Common myeloid progenitor, CD34-positive (primary cell): ENCODE measurements at regions not wholly inside any gene's neighbourhood (a gene's known extent, or its start where the extent isn't known, plus 50 kb on each side); places are given as distances from the start of the nearest gene placed in this dataset.

Experiments used
- CTCF ChIA-PET: fragments of 350-600 bp; sonication (Branson Sonifier 250); formaldehyde crosslinking; loops from one replicate; lab custom pipeline; 2021; ENCODE audit warnings: antibody characterized with exemption; lab: Charles Lee
- POLR2A ChIA-PET: fragments of 350-600 bp; sonication (Branson Sonifier 250); formaldehyde crosslinking; loops from one replicate; lab custom pipeline; 2021; ENCODE audit warnings: antibody characterized with exemption; lab: Charles Lee
- DNase-seq, 3 donors: peaks; one replicate each; pipeline versions ENCODE4 v3.0.0 to v3.0.0-alpha.2; 2013
- H3K27ac ChIP-seq, 2 experiments: 1 replicate in 1 of 2; 2 replicates in 1 of 2; pipeline ENCODE4 v1.7.0; 2013; ENCODE audit warnings: inconsistent platforms in 2 of 2, low read length in 2 of 2, mild to moderate bottlenecking in 2 of 2, low read depth in 1 of 2, moderate library complexity in 1 of 2; ENCODE audit not compliant: severe bottlenecking in 2 of 2, insufficient read depth in 1 of 2, poor library complexity in 1 of 2
- H3K27me3 ChIP-seq, 5 experiments: replicated peaks in 2 of 5; 1 replicate in 3 of 5; 2 replicates in 2 of 5; pipeline versions ENCODE4 v1.6.1 to v1.7.0; 2013; ENCODE audit warnings: low read length in 4 of 5, mild to moderate bottlenecking in 2 of 5, moderate library complexity in 2 of 5, inconsistent platforms in 1 of 5; ENCODE audit not compliant: insufficient read depth in 5 of 5, control insufficient read depth in 4 of 5
- H3K36me3 ChIP-seq, 4 experiments: 1 replicate in 2 of 4; 2 replicates in 2 of 4; pipeline versions ENCODE4 v1.6.1 to v1.7.0; 2013; ENCODE audit warnings: low read length in 3 of 4, control low read depth in 1 of 4, mild to moderate bottlenecking in 1 of 4; ENCODE audit not compliant: control insufficient read depth in 4 of 4, insufficient read depth in 4 of 4
- H3K4me1 ChIP-seq, 4 experiments: 1 replicate in 3 of 4; 2 replicates in 1 of 4; pipeline versions ENCODE4 v1.6.1 to v1.7.1; 2013; ENCODE audit warnings: low read length in 3 of 4, mild to moderate bottlenecking in 3 of 4, control low read depth in 1 of 4, inconsistent platforms in 1 of 4, moderate library complexity in 1 of 4; ENCODE audit not compliant: control insufficient read depth in 4 of 4, insufficient read depth in 4 of 4; ENCODE audit errors: control extremely low read depth in 1 of 4
- H3K4me3 ChIP-seq, 7 experiments: 1 replicate in 4 of 7; 2 replicates in 3 of 7; pipeline versions ENCODE4 v1.5.1 to v1.7.0; 2013; ENCODE audit warnings: mild to moderate bottlenecking in 7 of 7, low read length in 6 of 7, moderate library complexity in 6 of 7, inconsistent platforms in 2 of 7, low read depth in 2 of 7, control low read depth in 1 of 7; ENCODE audit not compliant: insufficient read depth in 4 of 7, control insufficient read depth in 1 of 7; ENCODE audit errors: extremely low read depth in 1 of 7
- H3K9me3 ChIP-seq, 5 experiments: 1 replicate in 4 of 5; 2 replicates in 1 of 5; pipeline versions ENCODE4 v1.6.1 to v1.7.1; 2013; ENCODE audit warnings: low read length in 4 of 5, mild to moderate bottlenecking in 2 of 5, inconsistent platforms in 1 of 5, low read depth in 1 of 5, moderate library complexity in 1 of 5; ENCODE audit not compliant: control insufficient read depth in 4 of 5, insufficient read depth in 2 of 5; ENCODE audit errors: control extremely low read depth in 1 of 5
- WGBS: methylation state at CpG from one replicate; pipeline ENCODE4 v1.1.5; 2013; ENCODE audit not compliant: insufficient coverage; 5-methylcytosine and 5-hydroxymethylcytosine counted together

DNA sequence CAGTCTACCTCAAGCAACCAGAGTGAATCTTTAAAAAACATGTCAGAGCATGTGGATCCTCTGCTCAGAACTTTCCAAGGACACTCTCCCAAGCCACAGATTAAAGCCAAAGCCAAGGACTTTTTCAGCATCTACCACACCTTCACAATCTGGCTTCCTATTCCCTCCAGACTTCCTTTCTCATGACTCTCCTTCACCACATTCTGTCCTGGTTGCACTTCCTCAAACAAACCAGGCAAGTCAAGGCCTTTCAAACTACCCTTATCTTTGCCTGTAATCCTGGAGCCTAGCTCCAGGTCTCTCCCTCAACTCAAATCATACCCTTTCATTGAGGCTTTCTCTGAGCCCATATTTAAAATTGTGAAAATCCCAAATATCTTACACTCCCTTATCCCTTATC, 191.6 kb upstream of the GALNTL6 start:
- DNase-seq = peak; percentile 37 to 79 (median 68)
- H3K27me3 ChIP-seq = no peaks in the 10 kb centered on the region
- H3K4me1 ChIP-seq = peaks cover 0 to 11% (median 4%) of the 10 kb centered on the region in 4 experiments
- no peaks in the 10 kb centered on the region for H3K36me3 ChIP-seq
- CTCF ChIA-PET = interaction anchor here (1.4 kb wide), 1 partner anchor 21 kb away, joined by 4 read pairs; no protein-coding TSS in a partner anchor
- no peak overlapping the region for H3K4me3 ChIP-seq
- no peak overlapping the region for H3K27ac ChIP-seq
- H3K9me3 ChIP-seq = no peaks in the 10 kb centered on the region
- POLR2A ChIA-PET = no interaction called here

DNA sequence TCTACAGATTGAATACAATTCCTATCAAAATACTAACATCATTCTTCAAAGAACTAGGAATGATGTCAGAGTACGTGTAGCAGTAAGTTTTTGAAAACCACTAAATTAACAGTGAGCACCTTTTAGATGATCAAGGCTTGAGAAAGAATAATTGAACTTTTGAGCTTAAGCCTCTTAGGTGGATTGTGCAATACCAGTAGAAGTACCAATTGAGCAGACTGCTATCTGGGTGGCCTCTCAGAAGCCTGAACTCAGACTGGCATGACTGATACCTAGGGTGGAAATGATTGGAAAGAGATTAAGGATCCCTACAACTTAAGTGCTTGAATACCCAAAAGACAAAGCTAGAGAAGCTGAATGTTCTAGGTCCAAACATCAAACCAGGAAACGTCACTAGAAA, 200.3 kb upstream of the GALNTL6 start:
- Histone ChIP-seq H3K9me3 (no peaks in the 10 kb centered on the region), H3K27me3 (no peaks in the 10 kb centered on the region), H3K4me1 (no peaks in the 10 kb centered on the region), H3K4me3 (no peak overlapping the region), H3K36me3 (no peaks in the 10 kb centered on the region), H3K27ac (no peak overlapping the region)
- CTCF ChIA-PET = no interaction called here
- POLR2A ChIA-PET = no interaction called here
- WGBS = 100% methylated on average over 2 of the region's 2 CpGs
- DNase-seq = no peak

DNA sequence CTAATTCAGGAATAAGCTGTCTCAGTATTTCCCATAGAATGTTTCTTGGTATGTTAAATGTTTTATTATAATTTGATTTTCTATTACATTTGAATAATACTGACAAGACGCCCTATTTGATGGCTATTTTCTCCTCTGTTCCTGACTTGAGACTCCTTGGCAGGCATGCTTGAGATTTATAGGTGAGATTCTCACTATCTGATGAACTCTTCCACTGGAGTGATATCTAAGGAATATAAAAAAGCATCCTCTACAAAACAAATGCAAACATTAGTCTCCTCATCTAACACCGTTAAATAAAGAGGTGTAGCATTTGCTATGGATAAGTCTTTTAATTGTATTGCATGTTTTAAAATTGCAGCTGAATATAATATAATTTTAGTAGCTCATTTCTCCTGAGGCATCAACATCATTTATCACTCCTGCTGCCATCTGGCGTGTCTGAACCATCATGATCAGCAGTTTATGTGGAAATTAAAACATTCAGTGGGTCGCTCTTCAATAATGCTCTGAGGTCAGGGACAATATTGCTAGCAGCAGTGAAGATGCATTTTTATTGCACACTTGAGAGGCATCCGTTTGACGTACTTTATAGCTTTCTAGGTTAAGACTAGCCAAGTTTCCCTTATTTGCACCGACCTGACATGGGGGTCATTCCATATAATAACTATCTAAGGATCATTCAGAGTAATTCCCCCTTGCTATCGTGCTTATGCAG, 210.4 kb upstream of the GALNTL6 start:
- Histone ChIP-seq H3K4me1 (no peaks in the 10 kb centered on the region), H3K36me3 (no peaks in the 10 kb centered on the region), H3K27me3 (no peaks in the 10 kb centered on the region), H3K27ac (no peak overlapping the region), H3K4me3 (no peak overlapping the region), H3K9me3 (peaks cover 0 to 3% (median 0%) of the 10 kb centered on the region in 5 experiments)
- POLR2A ChIA-PET = no interaction called here
- no peak for DNase-seq
- CTCF ChIA-PET = no interaction called here
- WGBS = 92% methylated on average over 5 of the region's 8 CpGs

DNA sequence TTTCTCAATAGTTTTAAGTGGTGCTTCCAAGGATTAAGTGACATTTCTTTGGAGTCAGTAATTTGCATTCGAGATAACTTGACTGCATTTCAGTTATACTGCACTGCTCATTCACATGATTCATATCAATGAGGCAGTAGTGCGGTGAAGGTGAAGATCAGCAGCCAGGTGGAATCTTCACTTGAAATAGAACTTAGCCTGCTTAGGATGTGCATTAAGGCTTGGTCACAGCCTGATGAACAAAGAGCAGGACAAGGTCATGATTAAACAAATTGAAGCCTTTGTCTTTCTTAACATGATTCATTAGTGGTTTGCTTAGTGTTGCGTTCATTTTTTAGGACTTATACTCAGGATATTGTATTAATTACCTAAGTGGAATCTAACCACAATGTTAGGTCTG, 212.1 kb upstream of the GALNTL6 start:
- WGBS = 100% methylated on average over 1 of the region's 3 CpGs
- Histone ChIP-seq H3K27ac (no peak overlapping the region), H3K9me3 (peaks cover 0 to 3% (median 0%) of the 10 kb centered on the region in 5 experiments), H3K27me3 (no peaks in the 10 kb centered on the region), H3K4me3 (no peak overlapping the region), H3K36me3 (no peaks in the 10 kb centered on the region), H3K4me1 (no peaks in the 10 kb centered on the region)
- POLR2A ChIA-PET = no interaction called here
- CTCF ChIA-PET = no interaction called here
- no peak for DNase-seq

DNA sequence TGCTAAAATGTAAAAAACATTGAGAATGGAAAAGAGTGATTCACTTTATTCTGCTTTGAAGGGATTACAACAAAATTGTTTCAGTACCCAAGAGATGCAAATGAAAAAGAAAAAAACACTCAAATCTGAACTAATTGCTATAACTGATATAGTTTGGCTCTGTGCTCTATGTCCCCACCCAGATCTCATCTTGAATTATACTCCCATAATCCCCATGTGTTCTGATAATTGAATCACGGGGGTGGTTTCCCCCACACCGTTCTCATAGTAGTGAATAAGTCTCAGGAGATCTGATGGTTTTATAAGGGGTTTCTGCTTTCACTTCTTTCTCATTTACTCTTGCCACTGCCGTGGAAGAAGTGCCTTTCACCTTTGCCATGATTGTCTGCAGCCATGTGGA, 213.6 kb upstream of the GALNTL6 start:
- Histone ChIP-seq H3K4me1 (no peaks in the 10 kb centered on the region), H3K27ac (no peak overlapping the region), H3K36me3 (no peaks in the 10 kb centered on the region), H3K4me3 (no peak overlapping the region), H3K9me3 (peaks cover 0 to 3% (median 0%) of the 10 kb centered on the region in 5 experiments), H3K27me3 (no peaks in the 10 kb centered on the region)
- ChIA-PET POLR2A (no interaction called here), CTCF (no interaction called here)
- no peak for DNase-seq
- WGBS = no CpG with 5 or more reads among the region's 3 CpGs

DNA sequence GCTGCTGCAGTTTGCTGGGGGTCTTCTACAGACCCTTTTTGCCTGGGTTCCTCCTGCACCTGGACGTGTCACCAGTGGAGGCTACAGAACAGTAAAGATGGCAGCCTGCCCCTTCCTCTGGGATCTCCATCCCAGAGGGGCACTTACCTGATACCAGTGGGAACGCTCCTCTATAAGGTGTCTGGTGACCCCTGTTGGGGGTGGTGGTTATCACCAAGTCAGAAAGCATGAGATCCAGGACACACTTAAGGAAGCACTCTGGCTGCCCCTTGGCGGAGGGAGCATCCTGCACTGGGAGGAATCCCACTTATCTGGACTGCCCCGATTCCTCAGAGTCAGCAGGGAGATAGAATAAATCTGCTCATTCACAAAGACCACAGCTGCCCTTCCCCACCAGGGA, 218.9 kb upstream of the GALNTL6 start:
- no peak overlapping the region for H3K4me3 ChIP-seq
- H3K9me3 ChIP-seq = no peaks in the 10 kb centered on the region
- CTCF ChIA-PET = no interaction called here
- H3K36me3 ChIP-seq = no peaks in the 10 kb centered on the region
- no peak overlapping the region for H3K27ac ChIP-seq
- no peak for DNase-seq
- H3K4me1 ChIP-seq = peaks cover 0 to 4% (median 1%) of the 10 kb centered on the region in 4 experiments
- POLR2A ChIA-PET = no interaction called here
- 100% methylated on average over 2 of the region's 4 CpGs for WGBS
- no peaks in the 10 kb centered on the region for H3K27me3 ChIP-seq

DNA sequence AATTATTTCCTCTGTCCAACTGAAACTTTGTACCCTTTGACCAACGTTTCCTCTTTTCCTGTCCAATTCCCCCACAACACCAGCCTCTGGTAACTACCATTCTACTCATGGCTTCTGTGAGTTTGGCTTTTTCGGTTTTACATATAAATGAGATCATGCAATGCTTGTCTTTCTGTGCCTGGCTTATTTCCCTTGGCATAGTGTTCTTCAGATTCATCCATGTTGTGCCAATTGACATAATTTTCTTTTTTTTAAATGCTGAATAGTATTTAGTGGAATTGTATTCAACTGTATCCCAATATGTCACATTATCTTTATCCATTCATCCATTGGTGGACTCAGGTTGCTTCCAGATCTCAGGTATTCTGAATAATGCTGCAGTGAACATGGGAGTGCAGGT, 222.5 kb upstream of the GALNTL6 start:
- no peak overlapping the region for H3K4me3 ChIP-seq
- WGBS = 0% methylated on average over 1 of the region's 2 CpGs
- CTCF ChIA-PET = no interaction called here

More for the DNA sequence above, 222.5 kb upstream of the GALNTL6 start:
- H3K9me3 ChIP-seq = no peaks in the 10 kb centered on the region
- POLR2A ChIA-PET = no interaction called here
- DNase-seq = no peak
- no peak overlapping the region for H3K27ac ChIP-seq
- H3K36me3 ChIP-seq = no peaks in the 10 kb centered on the region
- no peaks in the 10 kb centered on the region for H3K27me3 ChIP-seq
- peaks cover 0 to 4% (median 2%) of the 10 kb centered on the region in 4 experiments for H3K4me1 ChIP-seq
